Stimulated activated naive CD4-positive, alpha-beta T cell (primary cell): ENCODE measurements at regions not wholly inside any gene's neighbourhood (a gene's known extent, or its start where the extent isn't known, plus 50 kb on each side); places are given as distances from the start of the nearest gene placed in this dataset.
"Not testable (repeated sequence)": the region's sequence is repeated elsewhere in the genome, so short reads cannot be mapped to it uniquely, and the experiment has no call there.

Experiments used
- DNase-seq, 6 experiments: peaks; one replicate each; lab custom pipeline; 2025; lab: John Stamatoyannopoulos, UW

DNA sequence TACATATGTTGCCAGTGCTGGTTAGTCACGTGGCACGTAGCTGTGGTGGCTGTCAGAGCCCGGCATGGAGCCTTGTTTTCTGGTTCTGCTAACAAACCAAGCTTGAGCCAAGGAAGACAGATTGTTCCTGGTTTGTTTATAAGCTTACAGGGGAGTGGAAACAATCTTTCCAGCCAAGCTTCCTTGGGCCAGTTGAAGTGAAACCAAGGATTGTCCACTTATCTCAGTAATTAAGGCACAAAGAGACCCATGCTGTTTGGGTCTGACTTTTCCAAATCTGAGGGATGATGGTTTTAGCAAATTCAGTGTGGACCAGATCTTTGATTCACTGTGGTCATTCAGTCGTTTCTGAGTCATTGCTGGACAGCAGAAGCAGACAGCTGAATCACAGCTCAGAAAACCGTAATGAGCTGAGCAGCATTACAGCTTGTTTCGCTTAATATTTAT is 297.3 kb upstream of the COBL start:
- no peak for DNase-seq

GRCh38 chr7:51611937-51612336 is 295.3 kb upstream of the COBL start:
- DNase-seq, result no peak

DNA sequence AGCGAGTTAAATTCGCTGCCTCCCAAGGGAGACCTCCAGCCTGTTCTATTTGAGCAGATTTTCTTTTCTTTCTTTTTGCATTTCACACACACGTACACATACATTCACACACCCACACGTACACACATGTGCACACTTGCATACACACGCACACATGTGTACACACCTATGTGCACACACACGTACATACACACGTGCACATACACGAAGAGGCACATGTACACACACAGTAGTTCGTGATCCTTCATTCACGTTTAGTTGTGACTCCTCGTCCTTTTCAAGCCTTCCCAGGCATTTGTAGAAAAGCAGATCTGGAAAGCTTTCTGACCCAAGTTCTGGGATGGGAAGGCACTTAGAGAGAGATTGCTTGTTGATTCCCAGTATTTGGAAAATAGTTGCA is 290.8 kb upstream of the COBL start:
- DNase-seq, result no peak

DNA sequence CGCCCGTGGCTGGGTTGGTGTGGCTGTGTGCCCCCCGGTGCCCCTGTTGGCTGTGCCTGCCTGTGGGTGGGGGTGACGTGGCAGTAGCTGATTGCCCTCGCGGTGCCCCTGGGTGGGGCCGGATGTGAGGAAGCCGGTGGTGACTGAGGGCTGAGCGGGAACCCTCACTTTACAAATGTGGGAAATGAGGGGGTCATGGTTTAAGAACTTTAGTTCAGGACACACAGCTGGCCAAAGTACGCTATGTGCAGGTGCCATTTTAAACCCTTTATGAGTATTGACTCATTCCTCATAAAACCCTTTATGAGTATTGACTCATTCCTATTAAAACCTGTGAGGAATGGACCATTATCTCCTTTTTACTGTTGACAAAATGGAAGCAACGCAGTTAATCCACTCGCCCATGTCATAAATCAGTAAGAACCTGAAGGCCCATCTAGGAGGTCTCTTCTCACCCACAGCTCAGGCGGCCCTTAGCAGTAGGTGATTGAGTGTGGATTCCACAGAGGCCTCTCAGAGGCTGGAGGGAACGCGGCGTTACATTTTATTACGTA is 290.1 kb upstream of the COBL start:
- DNase-seq, result no peak

- DNase-seq, result no peak
These were observed 285.8 kb upstream of the COBL start for GRCh38 chr7:51602376-51602775.

GRCh38 chr7:51601461-51601860 is 284.9 kb upstream of the COBL start:
- no peak for DNase-seq

DNA sequence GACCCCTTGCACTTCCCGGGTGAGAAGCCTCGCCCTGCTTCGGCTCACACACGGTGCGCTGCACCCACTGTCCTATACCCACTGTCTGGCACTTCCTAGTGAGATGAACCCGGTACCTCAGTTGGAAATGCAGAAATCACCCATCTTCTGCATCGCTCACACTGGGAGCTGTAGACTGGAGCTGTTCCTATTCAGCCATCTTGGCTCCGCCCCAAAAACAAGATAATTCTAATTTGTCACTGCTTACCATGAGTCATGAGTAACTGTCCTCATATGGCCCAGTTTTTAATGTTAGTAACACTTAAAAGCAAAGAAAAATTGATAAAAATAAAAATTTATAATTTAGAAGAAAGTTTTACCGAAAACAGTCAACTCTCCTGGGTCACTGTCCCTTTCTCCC is 283.3 kb upstream of the COBL start:
- not testable (repeated sequence) for DNase-seq

DNA sequence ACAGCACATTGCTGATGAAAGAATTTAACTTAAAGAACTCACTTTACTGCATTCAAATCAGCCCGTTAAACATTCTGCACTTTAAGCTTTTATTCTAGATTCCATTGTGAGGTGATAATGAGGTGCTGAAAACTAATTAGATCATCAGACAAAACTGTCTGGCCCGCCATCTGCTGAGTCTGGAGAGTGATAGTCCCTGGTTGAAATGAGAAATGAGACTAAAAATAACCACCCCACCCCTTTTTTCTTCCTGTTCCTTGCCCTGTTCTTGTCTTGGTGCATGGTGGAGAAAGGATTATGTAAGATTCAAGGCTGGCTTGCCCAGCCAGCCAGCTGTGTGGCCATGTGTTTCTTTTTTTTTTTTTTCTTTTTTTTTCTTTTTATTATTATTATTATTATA is 277.0 kb upstream of the COBL start:
- DNase-seq, result no peak

DNA sequence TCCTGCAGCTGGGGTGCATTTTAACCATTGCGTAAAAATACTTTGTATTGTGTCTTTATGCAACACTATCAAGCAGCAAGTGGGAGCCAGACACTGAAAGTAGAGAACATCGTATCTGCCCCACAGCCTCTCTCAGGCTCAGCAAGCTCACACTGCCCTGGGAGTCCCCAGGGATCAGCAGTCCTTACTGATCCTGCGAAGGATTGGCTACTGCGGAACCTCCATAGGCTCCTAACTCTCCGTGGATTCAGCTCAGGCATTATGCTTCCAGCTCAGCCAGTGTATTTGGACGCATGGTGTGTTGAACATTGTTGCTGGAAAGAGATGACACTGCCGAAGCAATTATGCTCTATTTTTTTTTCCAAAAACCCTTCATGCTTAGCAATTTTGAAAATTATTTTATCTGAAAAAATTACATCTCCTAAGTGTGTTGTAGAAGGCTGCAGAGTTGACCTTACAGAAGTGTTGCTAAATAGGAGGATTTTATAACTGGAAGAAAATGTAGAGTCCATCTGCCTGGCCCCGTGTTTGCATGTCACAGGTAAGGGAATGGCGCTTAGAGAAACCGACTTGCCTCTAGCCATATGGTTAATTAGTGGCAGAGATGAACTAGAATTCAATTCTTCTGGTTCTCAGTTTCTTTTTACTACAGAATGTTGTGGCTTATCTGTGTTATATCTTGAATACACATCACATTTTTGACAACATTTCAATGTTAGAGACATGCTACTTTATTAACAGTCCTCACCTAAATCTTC is 276.4 kb upstream of the COBL start:
- no peak for DNase-seq

GRCh38 chr7:51591223-51591622 is 274.6 kb upstream of the COBL start:
- no peak for DNase-seq

GRCh38 chr7:51590746-51591145 is 274.1 kb upstream of the COBL start:
- DNase-seq, result no peak

GRCh38 chr7:51589111-51589510 is 272.5 kb upstream of the COBL start:
- no peak for DNase-seq

GRCh38 chr7:51587604-51588003 is 271.0 kb upstream of the COBL start:
- no peak for DNase-seq

DNA sequence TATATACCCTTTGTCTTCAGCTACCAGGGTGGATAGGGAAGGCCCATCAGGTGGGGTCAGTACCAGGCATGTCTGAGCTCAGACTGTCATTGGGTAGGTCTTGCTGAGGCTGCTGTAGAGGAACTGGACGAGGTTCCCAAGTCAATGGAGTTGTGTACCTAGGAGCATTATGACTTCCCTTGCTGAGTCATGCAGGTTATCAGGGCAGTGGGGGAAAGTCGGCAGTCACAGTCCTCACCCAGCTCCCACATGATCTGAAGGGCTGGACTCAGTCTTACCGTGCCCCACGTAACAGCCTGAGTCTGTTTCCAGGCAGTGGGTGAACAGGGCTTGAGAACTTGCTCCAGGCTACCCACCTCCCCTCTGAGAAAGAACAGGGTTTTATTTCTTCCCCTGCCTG is 260.8 kb upstream of the COBL start:
- DNase-seq, result no peak

DNA sequence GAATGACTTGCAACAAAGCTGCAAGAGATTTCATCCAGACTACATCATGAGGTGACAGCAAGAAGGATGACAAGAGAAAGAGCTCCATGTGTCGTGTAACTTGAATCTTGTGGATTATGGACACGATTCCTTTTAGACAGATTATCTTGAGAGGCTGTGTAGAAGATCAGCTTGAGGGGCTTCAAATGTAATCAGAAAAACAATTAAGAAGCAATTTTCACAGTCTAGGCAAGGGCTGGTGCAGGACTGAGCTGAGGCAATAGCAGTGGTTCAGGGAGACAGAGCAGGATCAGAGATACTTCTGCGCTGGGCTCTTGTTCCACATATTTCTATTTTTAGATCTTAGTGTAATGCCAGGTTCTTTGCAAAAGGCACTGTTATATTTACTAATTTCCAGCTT is 253.0 kb upstream of the COBL start:
- no peak for DNase-seq

- no peak for DNase-seq
These were observed 252.6 kb upstream of the COBL start for GRCh38 chr7:51569176-51569575.

- DNase-seq, result no peak
These were observed 234.5 kb upstream of the COBL start for GRCh38 chr7:51551070-51551469.

- DNase-seq, result no peak
These were observed 228.5 kb upstream of the COBL start for GRCh38 chr7:51545131-51545530.

DNA sequence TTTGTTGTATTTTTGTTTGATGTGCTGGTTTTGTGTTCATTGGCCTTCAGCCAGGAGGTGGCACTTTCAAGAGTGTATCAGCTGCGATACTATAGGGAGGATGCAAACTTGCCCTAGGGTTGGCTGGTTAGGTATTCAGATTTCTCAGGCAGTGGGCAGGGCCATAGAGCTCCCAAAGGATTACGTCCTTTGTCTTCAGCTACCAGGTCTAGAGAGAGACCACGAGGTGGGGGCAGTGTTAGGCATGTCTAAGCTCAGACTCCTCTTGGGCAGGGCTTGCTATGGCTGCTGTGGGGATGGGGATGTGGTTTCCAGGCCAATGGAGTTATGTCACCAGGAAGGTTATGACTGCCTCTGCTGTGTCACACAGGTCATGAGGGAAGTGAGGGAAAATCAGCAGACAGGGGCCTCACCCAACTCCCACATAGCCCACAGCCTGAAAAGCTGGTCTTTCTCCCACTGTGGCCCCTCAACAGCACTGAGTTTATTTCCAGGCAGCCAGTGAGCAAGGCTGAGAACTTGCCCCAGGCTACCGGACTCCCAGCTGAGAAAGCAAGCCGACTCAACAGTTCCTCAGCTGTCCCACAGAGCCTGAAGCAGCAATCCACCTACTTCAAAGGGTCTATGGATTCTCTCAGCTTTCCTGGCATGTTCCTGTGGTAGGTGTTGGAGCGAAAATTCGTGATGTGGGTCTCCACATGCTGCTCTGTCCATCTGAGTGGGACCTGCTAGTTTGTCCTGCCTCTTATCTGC is 227.4 kb upstream of the COBL start:
- no peak for DNase-seq

DNA sequence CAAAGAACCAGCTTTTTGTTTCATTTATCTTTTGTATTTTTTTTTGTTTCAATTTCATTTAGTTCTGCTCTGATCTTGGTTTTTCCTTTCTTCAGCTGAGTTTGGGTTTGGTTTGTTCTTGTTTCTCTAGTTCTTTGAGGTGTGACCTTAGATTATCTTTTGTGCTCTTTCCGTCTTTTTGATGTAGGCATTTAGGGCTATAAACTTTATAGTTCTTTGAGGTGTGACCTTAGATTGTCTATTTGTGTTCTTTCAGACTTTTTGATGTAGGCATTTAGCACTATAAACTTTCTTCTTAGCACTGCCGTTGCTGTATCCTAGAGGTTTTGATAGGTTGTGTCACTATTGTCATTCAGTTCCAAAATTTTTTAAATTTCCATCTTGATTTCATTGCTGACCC is 224.3 kb upstream of the COBL start:
- DNase-seq, result not testable (repeated sequence)

GRCh38 chr7:51539840-51540239 is 223.2 kb upstream of the COBL start:
- no peak for DNase-seq

DNA sequence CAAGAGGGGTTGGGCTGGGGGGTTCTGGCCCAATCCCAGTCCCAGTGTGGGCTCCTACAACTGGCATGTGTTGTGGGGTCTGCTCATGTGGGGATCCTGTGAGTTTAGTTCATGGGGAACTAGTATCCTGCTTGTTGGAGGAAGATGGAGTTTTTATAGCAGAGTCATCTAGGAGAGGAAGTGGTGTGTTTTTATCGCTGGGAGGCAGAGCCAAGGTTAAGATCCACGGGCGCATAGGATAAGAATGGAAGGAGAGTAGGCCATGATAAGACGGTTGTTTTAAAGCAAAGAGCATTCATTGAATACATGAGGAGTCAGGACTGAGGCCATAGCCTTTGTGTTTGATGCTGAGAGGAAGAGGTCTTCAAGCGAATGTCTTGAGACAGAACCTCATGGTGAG is 211.6 kb upstream of the COBL start:
- DNase-seq, result no peak

- DNase-seq, result no peak
These were observed 205.2 kb upstream of the COBL start for GRCh38 chr7:51521694-51522312.
